Mesendoderm (in vitro differentiated cells): ENCODE measurements at regions not wholly inside any gene's neighbourhood (a gene's known extent, or its start where the extent isn't known, plus 50 kb on each side); places are given as distances from the start of the nearest gene placed in this dataset.

Experiments used
- DNase-seq: peaks from one replicate; pipeline ENCODE4 v3.0.0; 2013
- H2AK5ac ChIP-seq: 2 replicates; pipeline ENCODE4 v1.6.1; 2013; ENCODE audit warnings: low read length, inconsistent platforms
- H2BK120ac ChIP-seq: 2 replicates; pipeline ENCODE4 v1.6.1; 2013; ENCODE audit warnings: low read depth, mild to moderate bottlenecking, low read length, moderate library complexity, mixed read lengths
- H2BK15ac ChIP-seq: replicated peaks from 2 replicates; pipeline ENCODE4 v1.6.1; 2013; ENCODE audit warnings: low read depth, mild to moderate bottlenecking, moderate library complexity
- H2BK5ac ChIP-seq: 2 replicates; pipeline ENCODE4 v1.6.1; 2013; ENCODE audit warnings: low read length, inconsistent platforms
- H3K18ac ChIP-seq: 2 replicates; pipeline ENCODE4 v1.6.1; 2013; ENCODE audit warnings: mild to moderate bottlenecking, low read length, mixed read lengths
- H3K23ac ChIP-seq: one replicate; pipeline ENCODE4 v1.6.1; 2013; ENCODE audit warnings: low read length
- H3K27ac ChIP-seq: 2 replicates; pipeline ENCODE4 v1.5.1; 2013; ENCODE audit warnings: low read depth, mild to moderate bottlenecking, inconsistent platforms, low read length, moderate library complexity
- H3K27me3 ChIP-seq: 2 replicates; pipeline ENCODE4 v1.6.1; 2013; ENCODE audit warnings: low read length, control low read depth, mild to moderate bottlenecking, inconsistent platforms; ENCODE audit not compliant: insufficient read depth, poor library complexity
- H3K36me3 ChIP-seq: 2 replicates; pipeline ENCODE4 v1.6.1; 2013; ENCODE audit warnings: low read length, inconsistent platforms; ENCODE audit not compliant: control insufficient read depth, insufficient read depth
- H3K4ac ChIP-seq: one replicate; pipeline ENCODE4 v1.6.1; 2013; ENCODE audit warnings: low read depth, mild to moderate bottlenecking, low read length, moderate library complexity
- H3K4me1 ChIP-seq: 2 replicates; pipeline ENCODE4 v1.6.1; 2013; ENCODE audit warnings: low read depth, low read length, inconsistent platforms; ENCODE audit not compliant: control insufficient read depth
- H3K4me2 ChIP-seq: 2 replicates; pipeline ENCODE4 v1.6.1; 2013; ENCODE audit warnings: low read length
- H3K4me3 ChIP-seq: 2 replicates; pipeline ENCODE4 v1.5.1; 2013; ENCODE audit warnings: mild to moderate bottlenecking, low read length
- H3K56ac ChIP-seq: one replicate; pipeline ENCODE4 v1.6.1; 2013; ENCODE audit warnings: low read length
- H3K79me1 ChIP-seq: 2 replicates; pipeline ENCODE4 v1.6.1; 2013; ENCODE audit warnings: low read length, inconsistent platforms
- H3K79me2 ChIP-seq: 2 replicates; pipeline ENCODE4 v1.6.1; 2013; ENCODE audit warnings: mild to moderate bottlenecking, low read length; ENCODE audit not compliant: control insufficient read depth, insufficient read depth
- H3K9ac ChIP-seq: 2 replicates; pipeline ENCODE4 v1.6.1; 2013; ENCODE audit warnings: low read length, inconsistent platforms
- H4K5ac ChIP-seq: one replicate; pipeline ENCODE4 v1.6.1; 2013; ENCODE audit warnings: low read length
- H4K8ac ChIP-seq: one replicate; pipeline ENCODE4 v1.6.1; 2013; ENCODE audit warnings: low read depth, mild to moderate bottlenecking, control low read depth, low read length, moderate library complexity
- WGBS: extraction: QIAGEN DNeasy Blood & Tissue Kit; methylation state at CpG from one replicate; pipeline ENCODE4 v1.1.7; 2013; ENCODE audit warnings: low lambda C conversion rate, missing lambda C conversion rate; ENCODE audit not compliant: insufficient coverage; ENCODE audit errors: extremely low coverage; 5-methylcytosine and 5-hydroxymethylcytosine counted together

- Histone ChIP-seq H3K79me1 (no peaks in the 10 kb centered on the region), H3K27me3 (no peaks in the 10 kb centered on the region), H3K23ac (no peak overlapping the region), H3K4me1 (no peaks in the 10 kb centered on the region), H3K79me2 (no peaks in the 10 kb centered on the region), H2BK120ac (no peak overlapping the region), H2BK15ac (no peak overlapping the region), H3K36me3 (no peaks in the 10 kb centered on the region), H3K4me3 (no peak overlapping the region), H2BK5ac (no peak overlapping the region), H3K18ac (no peak overlapping the region), H3K56ac (no peak overlapping the region), H3K9ac (no peak overlapping the region), H3K4ac (no peak overlapping the region), H3K27ac (no peak overlapping the region), H4K5ac (no peak overlapping the region), H4K8ac (no peak overlapping the region), H3K4me2 (no peak overlapping the region), H2AK5ac (no peak overlapping the region)
- DNase-seq: no peak
- no CpG with 5 or more reads among the region's 27 CpGs for WGBS
These were observed 90.0 kb downstream of the TEX29 start for GRCh38 chr13:111410232-111411021.

DNA sequence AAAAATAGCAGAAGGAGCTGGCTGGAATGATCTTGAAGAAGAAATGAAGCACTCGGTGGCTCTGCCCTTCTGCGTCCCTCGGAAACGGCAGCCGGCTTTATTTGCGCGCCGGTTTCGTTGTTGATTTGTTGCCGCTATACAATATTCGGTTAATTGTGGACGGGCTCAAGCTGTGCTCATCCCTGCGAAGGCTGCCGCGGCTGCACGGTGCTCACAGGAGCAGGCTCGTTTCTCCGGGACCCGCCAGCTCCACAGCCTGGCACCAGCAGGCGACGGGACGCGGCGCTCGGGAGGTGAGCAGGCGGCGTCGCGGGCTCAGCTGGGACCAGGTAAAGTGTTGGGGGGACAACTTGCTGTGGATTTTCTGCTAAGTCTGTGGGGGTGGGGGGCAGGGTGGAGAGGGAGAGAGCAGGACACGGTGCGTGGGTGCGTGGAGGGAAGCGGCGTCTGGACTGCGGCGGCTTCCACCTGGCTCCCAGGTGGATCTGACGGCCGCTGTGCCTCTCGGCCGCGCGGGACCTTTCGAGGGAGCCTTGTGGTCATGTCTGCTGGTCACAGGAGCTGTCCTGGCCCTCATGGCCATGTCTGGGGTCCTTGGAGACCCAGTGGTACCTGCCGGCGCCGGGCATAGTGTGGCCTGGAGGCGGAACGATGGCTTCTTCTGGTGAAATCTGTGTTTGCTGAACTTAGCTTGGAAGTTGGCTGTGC is 90.9 kb downstream of the TEX29 start:
- no peak overlapping the region for H2BK15ac ChIP-seq
- no peak for DNase-seq

DNA sequence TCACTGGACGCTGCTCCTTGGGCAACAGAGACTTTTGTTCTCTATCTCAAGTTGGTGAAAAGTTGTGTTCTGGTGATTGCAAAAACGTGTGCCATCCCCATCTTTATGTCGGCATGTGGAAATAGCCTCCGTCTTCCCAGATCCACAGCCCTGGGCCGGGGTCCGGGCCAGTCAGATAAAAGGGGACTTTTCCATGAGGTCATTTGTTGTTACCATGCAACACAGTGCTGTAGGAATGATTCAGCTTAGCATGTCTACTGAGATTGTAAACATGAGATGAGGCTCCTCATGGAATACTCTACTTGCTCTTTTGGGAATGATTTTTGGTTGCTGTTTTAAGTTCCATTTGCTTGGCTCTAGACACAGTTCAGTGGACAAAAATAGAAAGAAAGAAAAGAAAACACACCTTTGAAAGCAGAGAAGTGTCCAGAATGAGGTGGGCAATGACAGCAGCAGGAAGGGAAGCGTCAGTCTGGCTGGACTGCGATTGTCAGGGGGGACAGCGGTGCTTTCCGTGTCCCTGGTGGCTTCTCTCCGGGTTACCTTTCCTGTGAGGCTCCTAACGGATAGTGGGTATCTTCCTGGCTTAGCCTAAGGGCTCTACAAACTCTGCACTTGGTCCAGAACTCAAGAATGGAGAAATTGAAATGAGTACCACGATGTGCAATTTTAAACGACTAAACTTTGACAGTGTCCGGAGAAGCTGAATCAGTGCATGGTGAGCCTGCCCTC is 91.6 kb downstream of the TEX29 start:
- Histone ChIP-seq H3K56ac (no peak overlapping the region), H3K79me1 (no peaks in the 10 kb centered on the region), H3K27me3 (no peaks in the 10 kb centered on the region), H3K23ac (no peak overlapping the region), H3K27ac (no peak overlapping the region), H3K18ac (no peak overlapping the region), H4K8ac (no peak overlapping the region), H3K4me2 (no peak overlapping the region), H3K4me1 (no peaks in the 10 kb centered on the region), H2BK15ac (no peak overlapping the region), H2BK120ac (no peak overlapping the region), H3K9ac (no peak overlapping the region), H2BK5ac (no peak overlapping the region), H3K4me3 (no peak overlapping the region), H4K5ac (no peak overlapping the region), H2AK5ac (no peak overlapping the region), H3K4ac (no peak overlapping the region), H3K36me3 (no peaks in the 10 kb centered on the region), H3K79me2 (no peaks in the 10 kb centered on the region)
- no peak for DNase-seq
- WGBS: no CpG with 5 or more reads among the region's 15 CpGs

More for the DNA sequence above, 90.9 kb downstream of the TEX29 start:
- H4K5ac ChIP-seq: no peak overlapping the region
- H2BK120ac ChIP-seq: no peak overlapping the region
- no CpG with 5 or more reads among the region's 48 CpGs for WGBS
- no peak overlapping the region for H2AK5ac ChIP-seq
- H3K4ac ChIP-seq: no peak overlapping the region
- no peaks in the 10 kb centered on the region for H3K4me1 ChIP-seq
- H3K23ac ChIP-seq: no peak overlapping the region
- no peaks in the 10 kb centered on the region for H3K27me3 ChIP-seq
- H3K36me3 ChIP-seq: no peaks in the 10 kb centered on the region
- H3K4me3 ChIP-seq: no peak overlapping the region
- no peaks in the 10 kb centered on the region for H3K79me1 ChIP-seq
- H3K9ac ChIP-seq: no peak overlapping the region
- H2BK5ac ChIP-seq: no peak overlapping the region
- no peak overlapping the region for H3K18ac ChIP-seq
- H3K27ac ChIP-seq: no peak overlapping the region
- H3K4me2 ChIP-seq: no peak overlapping the region
- no peaks in the 10 kb centered on the region for H3K79me2 ChIP-seq
- no peak overlapping the region for H3K56ac ChIP-seq
- no peak overlapping the region for H4K8ac ChIP-seq

- H4K8ac ChIP-seq: no peak overlapping the region
- H2BK5ac ChIP-seq: no peak overlapping the region
- WGBS: no CpG with 5 or more reads among the region's 19 CpGs
- H2AK5ac ChIP-seq: no peak overlapping the region
- no peak overlapping the region for H3K4ac ChIP-seq
- H2BK120ac ChIP-seq: no peak overlapping the region
- H3K4me2 ChIP-seq: no peak overlapping the region
- no peaks in the 10 kb centered on the region for H3K36me3 ChIP-seq
- no peak overlapping the region for H3K18ac ChIP-seq
- no peak overlapping the region for H3K56ac ChIP-seq
- H3K23ac ChIP-seq: no peak overlapping the region
- no peak overlapping the region for H4K5ac ChIP-seq
- H3K4me3 ChIP-seq: no peak overlapping the region
- H3K27me3 ChIP-seq: no peaks in the 10 kb centered on the region
- no peaks in the 10 kb centered on the region for H3K4me1 ChIP-seq
- H3K79me2 ChIP-seq: no peaks in the 10 kb centered on the region
- H2BK15ac ChIP-seq: no peak overlapping the region
- no peaks in the 10 kb centered on the region for H3K79me1 ChIP-seq
- no peak for DNase-seq
- no peak overlapping the region for H3K27ac ChIP-seq
- H3K9ac ChIP-seq: no peak overlapping the region
These were observed 93.2 kb downstream of the TEX29 start for GRCh38 chr13:111413407-111414187.

GRCh38 chr13:111414341-111414740 is 93.9 kb downstream of the TEX29 start:
- H3K23ac ChIP-seq: no peak overlapping the region
- H3K36me3 ChIP-seq: no peaks in the 10 kb centered on the region
- no peak overlapping the region for H2BK120ac ChIP-seq
- DNase-seq: no peak
- no peaks in the 10 kb centered on the region for H3K79me1 ChIP-seq
- no peak overlapping the region for H3K4me3 ChIP-seq
- WGBS: no CpG with 5 or more reads among the region's 9 CpGs
- H3K18ac ChIP-seq: no peak overlapping the region
- H2BK15ac ChIP-seq: no peak overlapping the region
- H3K4me2 ChIP-seq: no peak overlapping the region
- H3K79me2 ChIP-seq: no peaks in the 10 kb centered on the region
- H3K9ac ChIP-seq: no peak overlapping the region
- H4K5ac ChIP-seq: no peak overlapping the region
- no peak overlapping the region for H2BK5ac ChIP-seq
- no peaks in the 10 kb centered on the region for H3K4me1 ChIP-seq
- H3K27me3 ChIP-seq: no peaks in the 10 kb centered on the region
- H3K4ac ChIP-seq: no peak overlapping the region
- no peak overlapping the region for H2AK5ac ChIP-seq
- no peak overlapping the region for H3K56ac ChIP-seq
- H3K27ac ChIP-seq: no peak overlapping the region
- H4K8ac ChIP-seq: no peak overlapping the region
